WTC11 (cell line): ENCODE measurements at regions not wholly inside any gene's neighbourhood (a gene's known extent, or its start where the extent isn't known, plus 50 kb on each side); places are given as distances from the start of the nearest gene placed in this dataset.

Experiments used
- ATAC-seq: fragments of 200-7000 bp; cut with Tn5 transposase; 2 replicates; pipeline ENCODE4 v1.10.0; 2021; ENCODE audit warnings: mild to moderate bottlenecking, moderate library complexity
- CTCF ChIA-PET: fragments of 300-600 bp; sonication (Branson Sonifier 250); formaldehyde crosslinking; loops from one replicate; lab custom pipeline; 2021; ENCODE audit warnings: antibody characterized with exemption; lab: Charles Lee
- POLR2A ChIA-PET: fragments of 350-600 bp; sonication (Branson Sonifier 250); formaldehyde crosslinking; loops from one replicate; lab custom pipeline; 2021; ENCODE audit warnings: antibody characterized with exemption; lab: Charles Lee
- DNase-seq: peaks from one replicate; pipeline ENCODE4 v3.0.0; 2021; ENCODE audit warnings: low spot score
- H3K27ac Mint-ChIP-seq: 2 replicates; pipeline ENCODE4 v1.8.0; 2021; ENCODE audit warnings: mixed read lengths
- H3K27me3 Mint-ChIP-seq: 2 replicates; pipeline ENCODE4 v1.8.0; 2021; ENCODE audit warnings: low read depth, mild to moderate bottlenecking, moderate library complexity, mixed read lengths
- H3K36me3 Mint-ChIP-seq: 2 replicates; pipeline ENCODE4 v1.8.0; 2021; ENCODE audit warnings: mixed read lengths
- H3K4me1 Mint-ChIP-seq: 2 replicates; pipeline ENCODE4 v1.8.0; 2022; ENCODE audit warnings: mixed read lengths
- H3K4me3 Mint-ChIP-seq: 2 replicates; pipeline ENCODE4 v1.8.0; 2021; ENCODE audit warnings: mild to moderate bottlenecking, moderate library complexity, mixed read lengths
- H3K9me3 Mint-ChIP-seq: 2 replicates; pipeline ENCODE4 v1.8.0; 2021; ENCODE audit warnings: mixed read lengths
- EMX1 ChIP-seq: fragments of 250-450 bp; sonication (Bioruptor Pico); IDR thresholded peaks from 2 replicates; pipeline ENCODE4 v1.8.0; 2021; ENCODE audit warnings: mild to moderate bottlenecking
- ESRRA ChIP-seq: sonication (generic); formaldehyde crosslinking; IDR thresholded peaks from 2 replicates; pipeline ENCODE4 v1.8.1; 2022; ENCODE audit warnings: mild to moderate bottlenecking, missing genetic modification reagents, borderline replicate concordance
- FOXK1 ChIP-seq: sonication (generic); formaldehyde crosslinking; IDR thresholded peaks from 2 replicates; pipeline ENCODE4 v1.8.0; 2022; ENCODE audit warnings: mild to moderate bottlenecking, moderate library complexity, missing genetic modification reagents
- FOXP1 ChIP-seq: sonication (generic); formaldehyde crosslinking; IDR thresholded peaks from 2 replicates; pipeline ENCODE4 v1.8.0; 2022; ENCODE audit warnings: missing genetic modification reagents, mild to moderate bottlenecking, moderate library complexity, borderline replicate concordance
- GABPB1 ChIP-seq: sonication (generic); formaldehyde crosslinking; IDR thresholded peaks from 2 replicates; pipeline ENCODE4 v1.8.1; 2023; ENCODE audit warnings: mild to moderate bottlenecking, missing genetic modification reagents
- GRHL2 ChIP-seq: fragments of 250-450 bp; sonication (Bioruptor Pico); IDR thresholded peaks from 2 replicates; pipeline ENCODE4 v1.8.0; 2022; ENCODE audit warnings: mild to moderate bottlenecking, moderate library complexity; ENCODE audit not compliant: insufficient replicate concordance, severe bottlenecking
- MYBL2 ChIP-seq: sonication (generic); formaldehyde crosslinking; IDR thresholded peaks from 2 replicates; pipeline ENCODE4 v1.8.1; 2023; ENCODE audit warnings: mild to moderate bottlenecking, moderate library complexity, missing genetic modification reagents
- PRRX2 ChIP-seq: fragments of 250-450 bp; sonication (Bioruptor Pico); IDR thresholded peaks from 2 replicates; pipeline ENCODE4 v1.8.0; 2021; ENCODE audit warnings: mild to moderate bottlenecking
- RORB ChIP-seq: fragments of 250-450 bp; sonication (Bioruptor Pico); IDR thresholded peaks from 2 replicates; pipeline ENCODE4 v1.9.0; 2021; ENCODE audit warnings: mild to moderate bottlenecking
- SOX15 ChIP-seq: fragments of 250-450 bp; sonication (Bioruptor Pico); IDR thresholded peaks from 2 replicates; pipeline ENCODE4 v1.9.0; 2021; ENCODE audit warnings: mild to moderate bottlenecking
- SP1 ChIP-seq: sonication (generic); formaldehyde crosslinking; conservative IDR thresholded peaks from 2 replicates; pipeline ENCODE4 v1.8.1; 2022; ENCODE audit warnings: missing genetic modification reagents
- ZNF121 ChIP-seq: sonication (generic); formaldehyde crosslinking; IDR thresholded peaks from 2 replicates; pipeline ENCODE4 v1.8.0; 2023; ENCODE audit warnings: missing genetic modification reagents
- ZNF423 ChIP-seq: fragments of 250-450 bp; sonication (Bioruptor Pico); IDR thresholded peaks from 2 replicates; pipeline ENCODE4 v2.1.2; 2022; ENCODE audit warnings: mild to moderate bottlenecking, moderate library complexity
- ZNF671 ChIP-seq: fragments of 250-450 bp; sonication (Bioruptor Pico); IDR thresholded peaks from 2 replicates; pipeline ENCODE4 v1.8.0; 2021; ENCODE audit warnings: mild to moderate bottlenecking
- TF ChIP-seq, protein P1 (sequence below): sonication (generic); formaldehyde crosslinking; IDR thresholded peaks from 2 replicates; pipeline ENCODE4 v1.8.1; 2023; ENCODE audit warnings: mild to moderate bottlenecking, missing genetic modification reagents, moderate library complexity
- TF ChIP-seq, protein P2 (sequence below): fragments of 250-450 bp; sonication (Bioruptor Pico); IDR thresholded peaks from 2 replicates; pipeline ENCODE4 v1.9.0; 2021; ENCODE audit warnings: moderate library complexity, mild to moderate bottlenecking, inconsistent platforms, borderline replicate concordance
- TF ChIP-seq, protein P3 (sequence below): sonication (generic); formaldehyde crosslinking; IDR thresholded peaks from 2 replicates; pipeline ENCODE4 v1.8.1; 2022; ENCODE audit warnings: mild to moderate bottlenecking, moderate library complexity, missing genetic modification reagents
- TF ChIP-seq, protein P4 (sequence below): sonication (generic); formaldehyde crosslinking; conservative IDR thresholded peaks from 2 replicates; pipeline ENCODE4 v1.8.1; 2023; ENCODE audit warnings: mild to moderate bottlenecking, low read depth, missing genetic modification reagents, moderate library complexity
- TF ChIP-seq, protein P5 (sequence below): sonication (generic); formaldehyde crosslinking; IDR thresholded peaks from 2 replicates; pipeline ENCODE4 v1.8.0; 2022; ENCODE audit warnings: mild to moderate bottlenecking, missing genetic modification reagents
- TF ChIP-seq, protein P6 (sequence below): sonication (generic); formaldehyde crosslinking; conservative IDR thresholded peaks from 2 replicates; pipeline ENCODE4 v1.8.1; 2022; ENCODE audit warnings: mild to moderate bottlenecking, missing genetic modification reagents

DNA sequence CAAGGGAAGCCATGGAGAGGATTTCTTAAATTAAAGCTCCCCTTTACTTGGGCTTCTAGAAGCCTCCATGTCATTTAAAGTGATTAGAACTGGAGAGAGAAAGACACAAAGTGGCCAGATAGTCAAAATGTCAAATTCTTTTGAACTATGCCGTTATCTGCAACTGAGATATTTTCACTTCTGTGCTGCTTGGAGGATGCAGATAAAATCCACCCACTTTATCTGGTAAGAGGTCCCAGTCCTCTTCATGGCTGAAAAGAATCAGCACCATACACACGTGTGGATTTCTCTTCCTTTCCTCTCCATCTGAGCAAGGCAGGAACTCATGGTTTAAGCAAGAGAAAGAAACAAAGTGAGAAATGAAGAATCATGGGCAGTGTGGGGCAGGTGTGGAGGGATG lies 276.9 kb upstream of the RUNX1 start (continued):
- no peak for TF ChIP-seq ZNF121
- TF ChIP-seq PRRX2: no peak
- TF ChIP-seq MYBL2 (CRISPR knock-in tag): no peak
- TF ChIP-seq, protein P1, sequence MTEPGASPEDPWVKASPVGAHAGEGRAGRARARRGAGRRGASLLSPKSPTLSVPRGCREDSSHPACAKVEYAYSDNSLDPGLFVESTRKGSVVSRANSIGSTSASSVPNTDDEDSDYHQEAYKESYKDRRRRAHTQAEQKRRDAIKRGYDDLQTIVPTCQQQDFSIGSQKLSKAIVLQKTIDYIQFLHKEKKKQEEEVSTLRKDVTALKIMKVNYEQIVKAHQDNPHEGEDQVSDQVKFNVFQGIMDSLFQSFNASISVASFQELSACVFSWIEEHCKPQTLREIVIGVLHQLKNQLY: no peak

DNA sequence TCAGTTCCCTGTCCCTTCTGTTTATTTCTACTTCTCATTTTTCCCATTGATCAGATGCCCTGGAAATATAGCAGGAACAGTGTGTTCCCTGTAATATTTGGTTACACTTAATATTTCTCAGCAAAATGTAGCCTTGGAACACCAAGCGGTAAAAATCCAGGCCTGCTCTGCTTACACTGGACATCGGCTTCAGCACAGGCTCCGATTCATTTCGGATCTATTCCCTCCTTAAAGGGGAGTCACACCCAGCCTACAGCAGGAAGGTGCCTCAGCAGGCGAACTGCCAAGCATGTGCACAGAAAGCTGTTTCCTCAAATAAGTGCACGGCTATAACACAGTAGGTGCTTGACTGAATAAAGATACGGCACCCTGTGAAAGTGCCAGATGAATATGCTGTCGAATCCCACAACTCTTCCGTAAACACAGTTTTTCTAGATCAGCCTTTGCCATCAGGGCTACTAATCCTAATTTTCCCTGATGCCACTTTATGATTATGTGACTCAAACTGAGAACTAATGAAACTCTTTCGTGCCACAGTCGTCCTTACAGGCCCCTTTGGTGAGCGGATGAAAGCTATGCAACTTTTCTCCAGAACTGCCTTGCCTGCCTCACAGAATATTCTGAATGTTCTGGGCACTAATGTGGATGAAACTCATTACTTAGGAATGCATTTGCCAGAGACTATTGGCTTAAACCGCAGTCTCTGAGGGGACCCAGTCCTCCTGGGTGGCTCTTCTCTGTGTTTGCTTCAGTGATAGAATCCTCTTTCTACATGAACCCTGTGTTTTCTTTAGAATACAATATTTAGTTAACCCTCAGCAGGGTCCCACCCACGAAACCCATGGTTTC lies 275.5 kb upstream of the RUNX1 start:
- no peak overlapping the region for H3K4me3 Mint-ChIP-seq
- ChIA-PET CTCF (no interaction called here), POLR2A (no interaction called here)
- ATAC-seq (no peak), DNase-seq (no peak)
- H3K36me3 Mint-ChIP-seq: no peaks in the 10 kb centered on the region
- no peaks in the 10 kb centered on the region for H3K27me3 Mint-ChIP-seq
- peak overlapping the region; percentile 17; the same call in 1 of the 2 replicates for H3K27ac Mint-ChIP-seq
- H3K4me1 Mint-ChIP-seq: peaks cover 6% of the 10 kb centered on the region; the same call in 1 of the 2 replicates
- H3K9me3 Mint-ChIP-seq: no peaks in the 10 kb centered on the region; the same call in 1 of the 2 replicates
- TF ChIP-seq GRHL2 (CRISPR knock-in tag): no peak
- no peak for TF ChIP-seq FOXK1 (CRISPR knock-in tag)

DNA sequence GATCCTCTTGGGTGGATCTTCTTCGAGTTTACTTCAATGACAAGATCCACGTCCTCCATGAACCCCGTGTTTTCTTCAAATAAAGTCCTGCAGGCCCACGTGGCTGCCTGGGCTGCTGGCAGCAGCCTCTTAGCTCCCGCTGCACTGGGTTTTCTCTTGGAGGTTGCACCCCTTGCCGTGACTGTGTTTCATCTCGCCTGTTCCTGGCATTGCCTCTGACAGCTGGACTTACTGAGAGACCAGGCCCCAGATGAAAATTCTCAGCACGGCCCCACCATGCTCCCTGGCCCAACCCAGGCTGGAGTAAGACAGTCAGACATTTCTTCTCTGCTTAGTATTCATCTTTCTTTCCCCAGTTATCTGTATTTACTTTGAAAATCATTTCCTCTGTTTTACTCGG lies 274.8 kb upstream of the RUNX1 start:
- Mint-ChIP-seq H3K36me3 (no peaks in the 10 kb centered on the region), H3K4me1 (peaks cover 6% of the 10 kb centered on the region; the same call in 1 of the 2 replicates), H3K27me3 (no peaks in the 10 kb centered on the region), H3K27ac (no peak overlapping the region), H3K4me3 (no peak overlapping the region), H3K9me3 (no peaks in the 10 kb centered on the region; the same call in 1 of the 2 replicates)
- CTCF ChIA-PET: no interaction called here
- DNase-seq (no peak), ATAC-seq (no peak)
- TF ChIP-seq SOX15 (CRISPR knock-in tag) (no peak), RORB (CRISPR knock-in tag) (no peak), GABPB1 (CRISPR knock-in tag) (no peak), EMX1 (CRISPR knock-in tag) (no peak), SP1 (no peak), ZNF671 (no peak), ZNF423 (CRISPR knock-in tag) (no peak), ESRRA (CRISPR knock-in tag) (no peak), FOXP1 (no peak)
- TF ChIP-seq, protein P2, sequence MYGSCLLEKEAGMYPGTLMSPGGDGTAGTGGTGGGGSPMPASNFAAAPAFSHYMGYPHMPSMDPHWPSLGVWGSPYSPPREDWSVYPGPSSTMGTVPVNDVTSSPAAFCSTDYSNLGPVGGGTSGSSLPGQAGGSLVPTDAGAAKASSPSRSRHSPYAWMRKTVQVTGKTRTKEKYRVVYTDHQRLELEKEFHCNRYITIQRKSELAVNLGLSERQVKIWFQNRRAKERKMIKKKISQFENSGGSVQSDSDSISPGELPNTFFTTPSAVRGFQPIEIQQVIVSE (CRISPR knock-in tag): no peak
- TF ChIP-seq, protein P3, sequence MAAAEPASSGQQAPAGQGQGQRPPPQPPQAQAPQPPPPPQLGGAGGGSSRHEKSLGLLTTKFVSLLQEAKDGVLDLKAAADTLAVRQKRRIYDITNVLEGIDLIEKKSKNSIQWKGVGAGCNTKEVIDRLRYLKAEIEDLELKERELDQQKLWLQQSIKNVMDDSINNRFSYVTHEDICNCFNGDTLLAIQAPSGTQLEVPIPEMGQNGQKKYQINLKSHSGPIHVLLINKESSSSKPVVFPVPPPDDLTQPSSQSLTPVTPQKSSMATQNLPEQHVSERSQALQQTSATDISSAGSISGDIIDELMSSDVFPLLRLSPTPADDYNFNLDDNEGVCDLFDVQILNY (CRISPR knock-in tag): no peak
- TF ChIP-seq, protein P4, sequence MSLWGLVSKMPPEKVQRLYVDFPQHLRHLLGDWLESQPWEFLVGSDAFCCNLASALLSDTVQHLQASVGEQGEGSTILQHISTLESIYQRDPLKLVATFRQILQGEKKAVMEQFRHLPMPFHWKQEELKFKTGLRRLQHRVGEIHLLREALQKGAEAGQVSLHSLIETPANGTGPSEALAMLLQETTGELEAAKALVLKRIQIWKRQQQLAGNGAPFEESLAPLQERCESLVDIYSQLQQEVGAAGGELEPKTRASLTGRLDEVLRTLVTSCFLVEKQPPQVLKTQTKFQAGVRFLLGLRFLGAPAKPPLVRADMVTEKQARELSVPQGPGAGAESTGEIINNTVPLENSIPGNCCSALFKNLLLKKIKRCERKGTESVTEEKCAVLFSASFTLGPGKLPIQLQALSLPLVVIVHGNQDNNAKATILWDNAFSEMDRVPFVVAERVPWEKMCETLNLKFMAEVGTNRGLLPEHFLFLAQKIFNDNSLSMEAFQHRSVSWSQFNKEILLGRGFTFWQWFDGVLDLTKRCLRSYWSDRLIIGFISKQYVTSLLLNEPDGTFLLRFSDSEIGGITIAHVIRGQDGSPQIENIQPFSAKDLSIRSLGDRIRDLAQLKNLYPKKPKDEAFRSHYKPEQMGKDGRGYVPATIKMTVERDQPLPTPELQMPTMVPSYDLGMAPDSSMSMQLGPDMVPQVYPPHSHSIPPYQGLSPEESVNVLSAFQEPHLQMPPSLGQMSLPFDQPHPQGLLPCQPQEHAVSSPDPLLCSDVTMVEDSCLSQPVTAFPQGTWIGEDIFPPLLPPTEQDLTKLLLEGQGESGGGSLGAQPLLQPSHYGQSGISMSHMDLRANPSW: no peak
- TF ChIP-seq, protein P5, sequence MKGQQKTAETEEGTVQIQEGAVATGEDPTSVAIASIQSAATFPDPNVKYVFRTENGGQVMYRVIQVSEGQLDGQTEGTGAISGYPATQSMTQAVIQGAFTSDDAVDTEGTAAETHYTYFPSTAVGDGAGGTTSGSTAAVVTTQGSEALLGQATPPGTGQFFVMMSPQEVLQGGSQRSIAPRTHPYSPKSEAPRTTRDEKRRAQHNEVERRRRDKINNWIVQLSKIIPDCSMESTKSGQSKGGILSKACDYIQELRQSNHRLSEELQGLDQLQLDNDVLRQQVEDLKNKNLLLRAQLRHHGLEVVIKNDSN: no peak
- TF ChIP-seq, protein P6, sequence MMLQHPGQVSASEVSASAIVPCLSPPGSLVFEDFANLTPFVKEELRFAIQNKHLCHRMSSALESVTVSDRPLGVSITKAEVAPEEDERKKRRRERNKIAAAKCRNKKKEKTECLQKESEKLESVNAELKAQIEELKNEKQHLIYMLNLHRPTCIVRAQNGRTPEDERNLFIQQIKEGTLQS (CRISPR knock-in tag): no peak
- POLR2A ChIA-PET: no interaction called here
